CD4-positive, alpha-beta T cell treated with Interleukin-6 at 100 ng/mL for 8 hours (primary cell): ENCODE measurements at regions not wholly inside any gene's neighbourhood (a gene's known extent, or its start where the extent isn't known, plus 50 kb on each side); places are given as distances from the start of the nearest gene placed in this dataset.
"Not testable (repeated sequence)": the region's sequence is repeated elsewhere in the genome, so short reads cannot be mapped to it uniquely, and the experiment has no call there.

ENCODE experiments used
- DNase-seq: peaks from one replicate; pipeline ENCODE4 v3.0.0-alpha.2; 2020; ENCODE audit warnings: mixed read lengths, low spot score

DNA sequence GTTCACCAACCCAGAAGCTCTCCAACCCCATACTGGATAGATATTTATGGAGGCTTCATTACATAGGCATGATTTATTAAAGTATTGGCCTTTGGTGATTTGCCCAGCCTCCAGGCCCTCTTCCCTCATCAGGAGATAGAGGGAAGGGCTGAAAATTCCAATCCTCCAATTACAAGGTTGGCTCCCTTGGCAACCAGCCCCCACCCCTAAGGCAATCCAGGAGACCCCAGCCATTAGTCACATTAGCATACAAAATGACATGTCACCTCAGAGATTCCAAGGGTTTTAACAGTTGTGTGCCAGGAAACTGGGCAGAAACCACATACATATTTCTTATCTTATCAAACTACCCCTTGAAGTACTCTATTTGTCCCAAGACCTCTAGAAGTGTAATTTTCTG is 210.0 kb downstream of the HINT1 start:
- no peak for DNase-seq

- DNase-seq, result no peak
Observed at GRCh38 chr5:130954336-130954735, 210.7 kb downstream of the HINT1 start.

DNA sequence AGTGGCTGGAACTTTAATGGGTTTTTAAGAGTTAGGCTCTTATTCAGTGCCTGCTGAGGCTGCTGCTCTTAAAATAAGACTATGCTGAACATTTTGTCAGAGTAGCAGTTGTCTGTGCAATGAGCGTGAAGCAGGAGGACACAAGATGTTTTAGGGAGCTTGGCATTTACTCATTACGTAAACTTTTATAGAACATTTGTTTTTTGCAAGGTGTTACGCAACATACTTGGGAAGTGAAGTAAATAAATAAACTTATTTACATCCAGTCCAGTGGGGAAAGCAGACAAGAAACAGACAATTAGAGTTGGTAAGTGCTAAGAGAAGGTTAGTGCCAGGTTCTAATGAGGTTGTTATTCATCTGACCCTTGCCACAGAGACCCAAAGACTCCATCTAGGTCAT is 226.0 kb downstream of the HINT1 start:
- DNase-seq, result no peak

DNA sequence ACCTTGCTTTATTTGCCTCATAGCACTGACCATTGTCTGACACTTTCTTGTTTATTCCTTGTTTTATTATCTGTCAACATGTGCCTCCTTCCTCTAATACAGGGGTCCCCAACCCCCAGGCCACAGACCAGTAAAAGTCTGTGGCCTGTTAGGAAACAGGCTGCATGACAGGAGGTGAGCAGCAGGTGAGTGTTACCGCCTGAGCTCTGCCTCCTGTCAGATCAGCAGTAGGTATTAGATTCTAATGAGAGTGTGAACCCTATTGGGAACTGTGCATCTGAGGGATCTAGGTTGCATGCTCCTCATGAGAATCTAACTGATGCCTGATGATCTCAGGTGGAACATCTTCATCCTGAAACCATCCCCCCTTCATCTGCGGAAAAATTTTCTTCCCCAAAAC is 228.0 kb downstream of the HINT1 start:
- DNase-seq, result no peak

GRCh38 chr5:130923543-130924124 is 241.4 kb downstream of the HINT1 start:
- DNase-seq, result no peak

DNA sequence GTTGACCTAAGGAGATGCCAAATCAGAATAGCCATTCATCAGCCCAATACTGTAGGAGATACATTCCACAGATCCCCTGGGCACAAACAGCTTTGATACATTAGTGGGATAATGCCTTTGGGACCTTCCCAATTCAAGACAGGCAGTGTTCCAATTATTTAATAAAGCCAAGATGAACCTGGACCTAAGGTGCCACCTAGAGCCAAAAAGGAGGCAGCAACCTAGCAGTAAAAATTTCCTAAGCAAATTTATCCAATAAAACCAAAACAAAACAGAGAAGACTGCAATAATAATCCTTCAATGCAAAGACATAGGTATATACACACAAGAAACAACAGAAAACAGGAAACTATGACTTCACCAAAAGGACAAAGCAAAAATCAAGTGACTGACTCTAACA is 253.0 kb downstream of the HINT1 start:
- no peak for DNase-seq

DNA sequence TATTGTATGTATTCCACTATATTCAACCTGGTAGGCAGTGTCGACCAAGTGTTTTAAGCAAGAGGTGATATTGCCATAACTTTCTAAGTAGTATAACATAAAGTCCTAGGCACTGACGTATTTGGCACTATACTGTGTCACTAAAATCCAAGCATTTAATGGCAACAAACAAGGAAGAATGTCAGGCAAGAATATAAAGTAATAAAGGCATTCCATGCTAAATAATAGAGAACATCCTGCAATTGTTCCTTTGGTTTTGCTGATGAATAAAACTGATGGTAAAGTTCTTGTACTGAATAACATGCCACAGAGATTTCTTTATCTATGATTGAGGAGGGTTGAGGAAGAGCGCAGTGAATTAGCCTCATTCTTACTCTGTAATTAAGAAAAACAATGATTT is 256.9 kb downstream of the HINT1 start:
- DNase-seq, result no peak

DNA sequence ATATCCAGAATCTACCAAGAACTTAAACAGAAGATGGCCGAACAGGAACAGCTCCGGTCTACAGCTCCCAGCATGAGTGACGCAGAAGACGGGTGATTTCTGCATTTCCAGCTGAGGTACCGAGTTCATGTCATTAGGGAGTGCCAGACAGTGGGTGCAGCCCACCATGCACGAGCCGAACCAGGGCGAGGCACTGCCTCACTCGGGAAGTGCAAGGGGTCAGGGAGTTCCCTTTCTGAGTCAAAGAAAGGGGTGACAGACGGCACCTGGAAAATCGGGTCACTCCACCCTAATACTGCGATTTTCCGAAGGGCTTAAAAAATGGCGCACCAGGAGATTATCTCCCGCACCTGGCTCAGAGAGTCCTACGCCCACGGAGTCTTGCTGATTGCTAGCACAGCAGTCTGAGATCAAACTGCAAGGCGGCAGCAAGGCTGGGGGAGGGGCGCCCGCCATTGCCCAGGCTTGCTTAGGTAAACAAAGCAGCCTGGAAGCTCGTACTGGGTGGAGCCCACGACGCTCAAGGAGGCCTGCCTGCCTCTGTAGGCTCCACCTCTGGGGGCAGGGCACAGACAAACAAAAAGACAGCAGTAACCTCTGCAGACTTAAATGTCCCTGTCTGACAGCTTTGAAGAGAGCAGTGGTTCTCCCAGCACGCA is 267.4 kb downstream of the HINT1 start:
- not testable (repeated sequence) for DNase-seq

DNA sequence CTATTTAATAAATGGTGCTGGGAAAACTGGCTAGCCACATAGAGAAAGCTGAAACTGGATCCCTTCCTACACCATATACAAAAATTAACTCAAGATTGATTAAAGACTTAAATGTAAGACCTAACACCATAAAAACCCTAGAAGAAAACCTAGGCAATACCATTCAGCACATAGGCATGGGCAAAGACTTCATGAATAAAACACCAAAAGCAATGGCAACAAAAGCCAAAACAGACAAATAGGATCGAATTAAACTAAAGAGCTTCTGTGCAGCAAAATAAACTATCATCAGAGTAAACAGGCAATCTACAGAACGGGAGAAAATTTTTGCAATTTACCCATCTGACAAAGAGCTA is 267.9 kb downstream of the HINT1 start:
- not testable (repeated sequence) for DNase-seq

GRCh38 chr5:130896636-130897035 is 268.4 kb downstream of the HINT1 start:
- no peak for DNase-seq

DNA sequence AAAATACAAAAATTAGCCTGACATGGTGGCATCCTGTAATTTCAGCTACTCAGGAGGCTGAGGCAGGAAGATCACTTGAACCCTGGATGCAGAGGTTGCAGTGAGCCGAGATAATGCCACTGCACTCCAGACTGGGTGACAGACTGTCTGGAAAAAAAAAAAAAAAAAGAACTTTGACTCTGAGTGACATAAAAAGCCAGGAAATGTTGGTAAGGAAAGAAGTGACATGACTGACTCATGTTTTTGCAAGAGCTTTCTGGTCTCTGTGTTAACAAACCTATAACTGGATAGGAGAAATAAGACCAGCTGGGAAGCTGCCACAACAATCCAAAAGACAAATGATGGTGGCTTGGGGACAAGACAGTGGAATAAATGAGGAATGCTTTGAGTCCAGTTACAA is 272.1 kb downstream of the HINT1 start:
- DNase-seq, result no peak

- DNase-seq, result no peak
Observed at GRCh38 chr5:130890610-130891009, 274.4 kb downstream of the HINT1 start.

DNA sequence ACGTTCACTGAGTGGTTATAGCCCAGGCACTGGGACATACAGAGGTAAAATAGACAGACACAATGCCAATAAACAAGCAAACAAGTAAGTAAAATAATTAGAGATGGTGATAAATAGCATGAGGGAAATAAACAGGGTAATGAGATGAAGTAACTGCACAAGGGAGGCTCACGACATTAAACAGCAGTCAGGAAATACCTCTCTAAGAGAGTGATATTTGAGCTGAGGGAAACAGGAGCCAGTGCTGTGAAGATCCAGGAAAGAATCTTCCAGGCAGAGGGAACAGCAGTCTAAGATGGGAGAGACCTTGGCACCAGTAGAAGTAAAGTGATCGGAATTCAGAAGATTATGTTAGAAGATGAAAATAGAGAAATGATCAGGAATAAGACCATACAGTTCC is 279.4 kb downstream of the HINT1 start:
- no peak for DNase-seq

GRCh38 chr5:130885027-130885426 is 280.0 kb downstream of the HINT1 start:
- DNase-seq, result no peak

GRCh38 chr5:130884023-130884422 is 281.0 kb downstream of the HINT1 start:
- DNase-seq, result no peak

GRCh38 chr5:130875656-130876055 is 289.4 kb downstream of the HINT1 start:
- DNase-seq, result no peak

DNA sequence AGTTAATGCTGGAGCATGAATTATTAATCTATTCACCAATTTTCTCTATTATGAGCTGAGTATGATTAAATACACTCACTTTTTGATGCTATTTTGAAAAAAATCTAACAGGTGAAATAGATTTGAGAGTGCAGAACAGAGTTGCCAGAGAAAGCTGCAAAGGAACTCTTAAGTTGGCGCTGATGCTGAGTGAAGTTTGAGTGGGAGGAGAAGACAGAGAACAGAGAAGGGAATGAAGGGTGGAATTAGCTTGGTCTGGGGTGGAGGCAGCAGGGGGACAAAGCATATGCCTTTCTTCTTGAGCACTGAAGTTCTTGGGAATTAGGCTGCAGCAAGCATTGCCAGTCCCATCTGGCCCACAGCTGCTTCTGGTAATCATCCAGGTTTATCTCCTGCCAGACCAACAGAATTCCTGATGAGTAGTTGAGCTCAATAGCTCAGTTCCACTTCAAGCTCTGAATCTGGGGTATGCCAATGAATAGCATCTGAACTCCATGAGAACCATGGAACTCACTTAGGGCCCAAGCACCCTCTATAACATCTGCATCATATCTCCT is 290.1 kb downstream of the HINT1 start:
- no peak for DNase-seq

GRCh38 chr5:130871346-130872086 is 293.5 kb downstream of the HINT1 start:
- DNase-seq, result peak; percentile 20

- DNase-seq, result no peak
Observed at GRCh38 chr5:130870691-130871090, 294.4 kb downstream of the HINT1 start.

DNA sequence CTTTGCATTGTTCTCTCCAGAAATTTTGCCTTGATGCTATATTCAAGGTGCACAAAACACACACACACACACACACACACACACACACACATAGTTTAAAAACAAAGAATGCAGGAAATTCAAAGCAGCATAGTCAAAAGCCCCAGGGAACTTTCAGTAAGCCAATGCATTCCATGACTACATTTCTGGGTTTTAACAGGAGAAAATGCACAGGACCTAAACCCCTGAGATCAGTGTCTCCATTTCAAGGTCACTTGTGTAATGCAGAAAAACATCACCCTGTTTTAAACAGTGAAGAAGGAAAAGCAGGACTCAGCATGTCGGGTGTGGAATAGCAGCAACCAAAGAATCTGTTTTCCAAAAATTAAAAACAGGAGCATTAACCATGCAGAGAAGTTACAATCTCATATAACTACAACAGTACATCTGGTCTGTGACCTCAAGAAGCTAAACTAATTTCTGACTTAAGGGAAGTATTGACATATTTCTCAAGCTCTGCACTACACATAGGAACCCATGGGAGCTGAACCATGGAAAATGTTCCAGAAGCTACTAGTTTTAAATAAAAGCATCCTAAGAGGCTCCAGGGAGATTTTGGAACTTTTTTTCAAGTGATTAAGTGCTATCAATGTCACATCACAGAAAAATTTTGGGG is 296.7 kb downstream of the HINT1 start:
- DNase-seq, result no peak

DNA sequence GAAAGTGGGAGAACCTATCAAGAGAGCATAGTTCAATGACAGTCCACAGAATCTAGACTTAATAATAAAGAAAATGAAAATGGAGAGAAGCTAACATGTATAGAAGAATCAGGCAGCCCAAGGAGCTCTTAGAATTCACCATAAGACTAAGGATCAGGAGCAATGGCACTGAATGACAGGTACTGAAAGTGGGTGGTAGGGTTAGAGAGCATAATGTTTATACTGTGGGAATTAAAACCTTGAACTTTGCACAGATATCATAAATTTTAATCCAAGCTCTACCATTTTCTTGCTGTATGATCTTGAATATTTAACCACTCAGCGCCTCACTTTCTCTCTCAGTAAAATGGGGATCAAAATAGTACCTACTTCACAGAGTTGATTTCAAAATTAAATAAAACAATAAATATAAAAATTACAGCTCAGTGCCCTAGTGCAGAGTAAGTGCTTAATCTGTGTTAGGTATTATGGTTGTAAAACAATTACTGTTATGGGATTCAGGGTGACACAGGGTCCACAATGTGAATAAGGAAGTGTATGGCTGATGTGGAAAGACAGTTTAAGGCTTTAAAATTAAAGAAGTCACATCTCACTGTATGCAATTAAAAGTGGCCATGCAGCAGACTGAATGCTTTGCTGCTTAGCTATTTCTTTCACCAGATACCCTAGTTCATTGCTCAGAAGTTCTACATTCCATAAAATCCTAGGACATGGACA is 319.8 kb downstream of the HINT1 start:
- DNase-seq, result no peak
